ENCODE measurements at regions not wholly inside any gene's neighbourhood (a gene's known extent, or its start where the extent isn't known, plus 50 kb on each side); places are given as distances from the start of the nearest gene placed in this dataset.

GRCh38 chr12:46071769-46072624 lies 81.6 kb upstream of the SCAF11 start:
- TF ChIP-seq, protein P1, sequence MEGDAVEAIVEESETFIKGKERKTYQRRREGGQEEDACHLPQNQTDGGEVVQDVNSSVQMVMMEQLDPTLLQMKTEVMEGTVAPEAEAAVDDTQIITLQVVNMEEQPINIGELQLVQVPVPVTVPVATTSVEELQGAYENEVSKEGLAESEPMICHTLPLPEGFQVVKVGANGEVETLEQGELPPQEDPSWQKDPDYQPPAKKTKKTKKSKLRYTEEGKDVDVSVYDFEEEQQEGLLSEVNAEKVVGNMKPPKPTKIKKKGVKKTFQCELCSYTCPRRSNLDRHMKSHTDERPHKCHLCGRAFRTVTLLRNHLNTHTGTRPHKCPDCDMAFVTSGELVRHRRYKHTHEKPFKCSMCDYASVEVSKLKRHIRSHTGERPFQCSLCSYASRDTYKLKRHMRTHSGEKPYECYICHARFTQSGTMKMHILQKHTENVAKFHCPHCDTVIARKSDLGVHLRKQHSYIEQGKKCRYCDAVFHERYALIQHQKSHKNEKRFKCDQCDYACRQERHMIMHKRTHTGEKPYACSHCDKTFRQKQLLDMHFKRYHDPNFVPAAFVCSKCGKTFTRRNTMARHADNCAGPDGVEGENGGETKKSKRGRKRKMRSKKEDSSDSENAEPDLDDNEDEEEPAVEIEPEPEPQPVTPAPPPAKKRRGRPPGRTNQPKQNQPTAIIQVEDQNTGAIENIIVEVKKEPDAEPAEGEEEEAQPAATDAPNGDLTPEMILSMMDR (IDR thresholded peaks at IDR 0.05): peak; percentile 78 to 91 (median 90)
- TF ChIP-seq EP300 (IDR thresholded peaks at IDR 0.05): no peak
- peak; percentile 12 to 33 for TF ChIP-seq POLR2AphosphoS5 (IDR thresholded peaks at IDR 0.05)
- TF ChIP-seq POLR2A (IDR thresholded peaks at IDR 0.05; ENCODE audit: low read depth): no peak

Measured in esophagus muscularis mucosa (tissue), 4 donors.